Thyroid gland (tissue), 4 donors: ENCODE measurements at regions not wholly inside any gene's neighbourhood (a gene's known extent, or its start where the extent isn't known, plus 50 kb on each side); places are given as distances from the start of the nearest gene placed in this dataset.

Experiments
- CTCF ChIP-seq, 6 experiments: fragments of 200-600 bp in 3 of 6; fragments of 450-650 bp in 3 of 6; sonication (generic) in 3 of 6; IDR thresholded peaks; one replicate each; pipeline ENCODE4 v1.5.1; 2016 to 2019; ENCODE audit warnings: antibody characterized with exemption in 6 of 6, mild to moderate bottlenecking in 2 of 6, inconsistent platforms in 1 of 6, moderate library complexity in 1 of 6
- POLR2A ChIP-seq, 2 donors: fragments of 450-650 bp; IDR thresholded peaks; one replicate each; pipeline ENCODE4 v1.6.1; 2017; ENCODE audit warnings: antibody characterized with exemption in 2 of 2, mild to moderate bottlenecking in 2 of 2, moderate library complexity in 1 of 2

GRCh38 chr22:49031746-49032330 is 795.8 kb downstream of the BRD1 start:
- no peak for TF ChIP-seq CTCF (IDR thresholded peaks at IDR 0.05)
- no peak for TF ChIP-seq POLR2A (IDR thresholded peaks at IDR 0.05)
